ENCODE measurements at regions not wholly inside any gene's neighbourhood (a gene's known extent, or its start where the extent isn't known, plus 50 kb on each side); places are given as distances from the start of the nearest gene placed in this dataset.

- TF ChIP-seq ZNF384 (IDR thresholded peaks at IDR 0.05; ENCODE audit: borderline replicate concordance, low read depth, low read length) (no peak), HDGF (IDR thresholded peaks at IDR 0.05) (no peak), CBX5 (IDR thresholded peaks at IDR 0.05; ENCODE audit: low read depth) (no peak)
Measured at GRCh38 chr2:234823196-234823876, 128.5 kb upstream of the SH3BP4 start (continued).

DNA sequence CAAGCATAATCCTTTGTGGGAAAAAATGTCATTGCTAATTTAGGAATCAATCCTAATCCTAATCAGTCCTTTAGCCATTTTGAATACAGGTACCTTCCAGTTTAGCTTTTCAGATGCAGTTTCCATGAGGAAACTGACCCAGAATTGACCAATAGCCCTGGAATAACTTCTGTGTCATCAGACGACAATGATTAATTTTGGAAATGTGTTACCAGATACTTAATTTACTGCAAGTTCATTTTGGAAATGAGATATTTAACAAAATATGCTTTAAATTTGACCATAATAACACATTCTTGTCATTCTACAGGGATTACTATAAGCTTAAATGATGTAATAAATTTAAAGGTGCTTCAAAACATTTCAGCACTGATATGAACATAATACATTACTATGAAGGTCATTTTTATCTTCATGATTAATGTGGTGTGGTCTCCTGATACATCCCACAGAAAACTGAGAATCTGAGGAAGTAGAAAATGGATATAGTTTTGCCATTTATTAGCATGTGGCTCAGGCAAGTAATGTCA is 129.8 kb upstream of the SH3BP4 start:
- no peaks in the 10 kb centered on the region for H3K4me1 ChIP-seq (ENCODE audit: control insufficient read depth, insufficient read depth, low read length)
- H3K9ac ChIP-seq (ENCODE audit: control insufficient read depth, insufficient read depth, low read length): no peak overlapping the region
- no peaks in the 10 kb centered on the region; a peak in 1 of 4 replicates for H3K27me3 ChIP-seq (replicated peaks in 1 of 2; ENCODE audit: control insufficient read depth in 2 of 2, insufficient read depth in 2 of 2, low read length in 1 of 2)
- ChIA-PET RAD21 (ENCODE audit: unreplicated experiment) (no interaction called here), POLR2A (no interaction called here), SMC1A (ENCODE audit: uncharacterized antibody, unreplicated experiment) (no interaction called here), CTCF (no interaction called here)
- 8% methylated on average over 1 of the region's 1 CpG for WGBS (ENCODE audit: insufficient coverage, insufficient replicate concordance, low lambda C conversion rate, missing lambda C conversion rate)
- H3K9me3 ChIP-seq (replicated peaks; ENCODE audit: control insufficient read depth, insufficient read depth, low read length): no peaks in the 10 kb centered on the region
- H3K79me2 ChIP-seq (ENCODE audit: control insufficient read depth, insufficient read depth, low read length): no peaks in the 10 kb centered on the region
- DNase-seq (ENCODE audit: low read depth, low spot score): no peak
- no peak for FAIRE-seq
- intact Hi-C loops (cut with micrococcal nuclease; ENCODE audit: unreplicated experiment): no loop called here
- H3K36me3 ChIP-seq (ENCODE audit: control insufficient read depth in 2 of 2, insufficient read depth in 2 of 2, low read length in 1 of 2): no peaks in the 10 kb centered on the region
- no peak for ATAC-seq
- TF ChIP-seq, protein P1, sequence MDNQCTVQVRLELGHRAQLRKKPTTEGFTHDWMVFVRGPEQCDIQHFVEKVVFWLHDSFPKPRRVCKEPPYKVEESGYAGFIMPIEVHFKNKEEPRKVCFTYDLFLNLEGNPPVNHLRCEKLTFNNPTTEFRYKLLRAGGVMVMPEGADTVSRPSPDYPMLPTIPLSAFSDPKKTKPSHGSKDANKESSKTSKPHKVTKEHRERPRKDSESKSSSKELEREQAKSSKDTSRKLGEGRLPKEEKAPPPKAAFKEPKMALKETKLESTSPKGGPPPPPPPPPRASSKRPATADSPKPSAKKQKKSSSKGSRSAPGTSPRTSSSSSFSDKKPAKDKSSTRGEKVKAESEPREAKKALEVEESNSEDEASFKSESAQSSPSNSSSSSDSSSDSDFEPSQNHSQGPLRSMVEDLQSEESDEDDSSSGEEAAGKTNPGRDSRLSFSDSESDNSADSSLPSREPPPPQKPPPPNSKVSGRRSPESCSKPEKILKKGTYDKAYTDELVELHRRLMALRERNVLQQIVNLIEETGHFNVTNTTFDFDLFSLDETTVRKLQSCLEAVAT (IDR thresholded peaks at IDR 0.05): no peak
- TF ChIP-seq RBBP5 (conservative IDR thresholded peaks at IDR 0.05) (no peak), SIN3A (IDR thresholded peaks at IDR 0.05; ENCODE audit: low read depth, low read length) (no peak), TCF3 (IDR thresholded peaks at IDR 0.05; ENCODE audit: borderline replicate concordance, insufficient read depth, low read depth, low read length) (no peak), NRF1 (conservative IDR thresholded peaks at IDR 0.05; ENCODE audit: low read depth, low read length) (no peak), EED (IDR thresholded peaks at IDR 0.05; ENCODE audit: low read depth) (no peak), RAD51 (IDR thresholded peaks at IDR 0.05) (no peak), FOXM1 (IDR thresholded peaks at IDR 0.05; ENCODE audit: low read depth, low read length) (no peak), PBX3 (IDR thresholded peaks at IDR 0.05; ENCODE audit: insufficient replicate concordance, low read depth, low read length) (no peak)
- in situ Hi-C loops (cut with MboI): no loop called here
- H2AFZ ChIP-seq (ENCODE audit: control insufficient read depth, low read depth, low read length): no peak overlapping the region
- no peak overlapping the region for H3K4me2 ChIP-seq (ENCODE audit: control insufficient read depth, insufficient read depth)
- no TSS peak for BruUV-seq (replicated peaks)
- no peak overlapping the region for H3K4me3 ChIP-seq
- no peak overlapping the region for H3K27ac ChIP-seq (ENCODE audit: control insufficient read depth, insufficient read depth)
- no peaks in the 10 kb centered on the region for H4K20me1 ChIP-seq (ENCODE audit: control insufficient read depth, insufficient read depth)
